ENCODE measurements at regions not wholly inside any gene's neighbourhood (a gene's known extent, or its start where the extent isn't known, plus 50 kb on each side); places are given as distances from the start of the nearest gene placed in this dataset.

- TF ChIP-seq POLR2A (IDR thresholded peaks at IDR 0.05), result no peak
- TF ChIP-seq CTCF (IDR thresholded peaks at IDR 0.05), result no peak
Observed at GRCh38 chr6:153591159-153591558, 447.9 kb upstream of the OPRM1 start.

Measured in prostate gland (tissue), 2 donors.